HEK293 (cell line): ENCODE measurements at regions not wholly inside any gene's neighbourhood (a gene's known extent, or its start where the extent isn't known, plus 50 kb on each side); places are given as distances from the start of the nearest gene placed in this dataset.

Experiments
- CTCF ChIP-seq: fragments of 450-650 bp; formaldehyde crosslinking; IDR thresholded peaks from 2 replicates; pipeline ENCODE4 v1.5.1; 2016; ENCODE audit warnings: missing biosample characterization, missing genetic modification characterization
- RBAK ChIP-seq: fragments of 450-650 bp; formaldehyde crosslinking; IDR thresholded peaks from 2 replicates; pipeline ENCODE4 v1.5.1; 2016; ENCODE audit warnings: missing biosample characterization, missing genetic modification characterization
- REST ChIP-seq: fragments of 450-650 bp; formaldehyde crosslinking; IDR thresholded peaks from 2 replicates; pipeline ENCODE4 v1.5.1; 2016; ENCODE audit warnings: missing biosample characterization, missing genetic modification characterization
- ZNF561 ChIP-seq: fragments of 450-650 bp; IDR thresholded peaks from 2 replicates; pipeline ENCODE4 v1.5.1; 2018; ENCODE audit warnings: missing biosample characterization, missing genetic modification characterization, borderline replicate concordance
- ZNF621 ChIP-seq: fragments of 450-650 bp; formaldehyde crosslinking; IDR thresholded peaks from 2 replicates; pipeline ENCODE4 v1.5.1; 2017; ENCODE audit warnings: missing biosample characterization, missing genetic modification characterization

DNA sequence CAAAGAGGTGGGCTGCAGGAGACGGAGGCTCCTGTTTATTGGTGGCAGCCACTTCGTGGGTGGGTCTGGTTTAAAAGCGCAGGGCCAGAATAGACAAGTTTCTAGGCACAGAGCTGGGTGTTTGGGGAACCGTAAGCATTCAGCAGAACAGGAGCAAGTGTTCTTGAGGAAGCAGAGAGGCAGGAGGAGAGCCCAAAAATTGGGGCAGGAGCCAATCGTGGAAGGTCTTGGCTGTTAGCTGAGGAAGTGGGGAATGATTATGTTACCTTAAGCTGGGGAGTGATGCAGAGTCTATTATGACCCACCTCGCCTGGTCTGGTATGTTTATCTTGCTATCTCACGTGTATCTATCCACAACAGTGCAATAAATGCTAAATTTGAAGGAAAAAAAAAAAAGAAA is 64.3 kb upstream of the ATL2 start:
- TF ChIP-seq REST (tag by site-specific recombination) (no peak), CTCF (no peak), ZNF621 (tag by site-specific recombination) (no peak), RBAK (no peak), ZNF561 (tag by site-specific recombination) (no peak)
